GM21723 (cell line): ENCODE measurements at regions not wholly inside any gene's neighbourhood (a gene's known extent, or its start where the extent isn't known, plus 50 kb on each side); places are given as distances from the start of the nearest gene placed in this dataset.

Experiments
- ATAC-seq: cut with Tn5 transposase; IDR thresholded peaks from one replicate; pipeline ENCODE4 v1.9.1; 2021; ENCODE audit warnings: mild to moderate bottlenecking, moderate library complexity; ENCODE audit not compliant: unreplicated experiment

- no peak for ATAC-seq
These were observed 120.1 kb downstream of the RPS12 start for GRCh38 chr6:132934496-132934895.

DNA sequence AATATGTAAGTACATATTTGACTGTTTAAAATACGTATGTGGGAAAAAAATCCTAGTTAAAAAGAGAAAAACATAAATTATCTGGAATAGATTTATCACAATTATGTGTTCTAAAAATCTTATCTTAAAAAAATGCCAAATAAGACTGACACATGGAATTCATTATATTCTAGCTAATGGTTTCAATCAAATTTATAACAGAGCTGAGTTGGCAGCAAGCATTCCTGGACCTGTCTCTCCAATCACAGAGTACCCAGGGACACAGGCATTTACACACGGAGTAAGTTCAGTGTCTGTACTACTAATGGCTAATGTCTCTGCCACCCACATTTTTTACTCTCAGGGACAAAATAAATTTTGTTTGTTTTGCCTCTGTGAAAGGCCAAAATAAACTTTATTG is 122.3 kb downstream of the RPS12 start:
- no peak for ATAC-seq

DNA sequence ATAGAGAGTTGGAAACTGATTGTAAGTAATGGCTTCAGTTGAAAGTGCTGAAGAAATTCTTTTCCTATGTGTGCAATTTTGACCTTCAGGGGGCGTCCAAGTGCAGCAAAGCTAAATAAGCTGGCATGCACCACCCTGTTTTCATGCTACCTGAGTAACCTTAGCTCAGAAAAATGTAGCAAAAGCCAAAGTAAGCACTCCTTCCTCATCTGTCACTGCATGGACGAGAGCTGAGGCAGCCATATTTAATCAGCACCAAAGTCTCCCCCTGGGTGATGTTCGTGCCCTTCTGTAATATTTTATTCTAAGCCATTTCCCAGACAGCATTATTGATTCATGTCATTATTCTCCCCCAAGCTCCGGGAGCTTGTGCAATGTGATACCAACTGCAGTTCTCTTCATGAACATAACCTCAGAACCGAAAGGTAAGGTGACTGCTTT is 123.1 kb downstream of the RPS12 start:
- no peak for ATAC-seq

GRCh38 chr6:132948889-132949288 is 134.5 kb downstream of the RPS12 start:
- ATAC-seq: no peak

DNA sequence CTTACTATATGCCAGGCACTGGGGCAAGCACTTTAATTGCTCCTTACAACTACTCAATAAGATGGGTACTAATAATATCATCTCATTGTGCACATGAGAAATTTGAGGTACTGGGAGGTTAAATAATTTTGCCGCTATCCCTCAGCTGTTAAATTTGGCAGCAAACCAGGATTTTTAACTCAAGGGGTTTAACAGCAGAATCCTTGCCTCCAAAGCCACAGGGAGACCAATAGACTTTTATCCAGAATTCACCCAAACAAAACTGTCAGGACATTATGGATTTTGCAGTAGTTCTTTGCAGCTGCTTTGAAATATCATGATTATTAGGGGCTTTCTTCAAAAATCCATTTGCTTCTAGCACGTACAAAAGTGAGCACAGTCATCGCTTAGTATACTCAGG is 136.2 kb downstream of the RPS12 start:
- no peak for ATAC-seq

- no peak for ATAC-seq
These were observed 137.9 kb downstream of the RPS12 start for GRCh38 chr6:132952031-132952867.

GRCh38 chr6:132952986-132953385 is 138.6 kb downstream of the RPS12 start:
- ATAC-seq: no peak

DNA sequence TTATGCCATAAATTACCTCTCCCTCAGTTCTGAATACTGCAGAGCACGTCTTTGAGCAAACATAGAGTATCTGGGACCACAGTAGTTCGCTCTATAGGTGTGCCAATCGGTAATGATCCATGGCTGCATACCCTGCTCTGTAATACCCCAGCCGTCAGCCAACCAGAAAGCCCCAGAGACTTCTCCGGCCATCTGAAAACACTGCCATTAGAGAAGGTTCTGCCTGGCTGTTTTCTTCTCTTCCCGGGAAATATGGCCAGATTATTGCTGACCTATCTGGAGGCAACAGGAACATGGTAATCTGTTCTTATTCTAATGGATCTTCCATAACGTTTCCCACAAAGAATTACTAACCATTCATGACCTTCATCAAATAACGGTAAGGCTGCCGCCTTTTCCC is 139.9 kb downstream of the RPS12 start:
- no peak for ATAC-seq

- no peak for ATAC-seq
These were observed 140.6 kb downstream of the RPS12 start for GRCh38 chr6:132954936-132955335.

DNA sequence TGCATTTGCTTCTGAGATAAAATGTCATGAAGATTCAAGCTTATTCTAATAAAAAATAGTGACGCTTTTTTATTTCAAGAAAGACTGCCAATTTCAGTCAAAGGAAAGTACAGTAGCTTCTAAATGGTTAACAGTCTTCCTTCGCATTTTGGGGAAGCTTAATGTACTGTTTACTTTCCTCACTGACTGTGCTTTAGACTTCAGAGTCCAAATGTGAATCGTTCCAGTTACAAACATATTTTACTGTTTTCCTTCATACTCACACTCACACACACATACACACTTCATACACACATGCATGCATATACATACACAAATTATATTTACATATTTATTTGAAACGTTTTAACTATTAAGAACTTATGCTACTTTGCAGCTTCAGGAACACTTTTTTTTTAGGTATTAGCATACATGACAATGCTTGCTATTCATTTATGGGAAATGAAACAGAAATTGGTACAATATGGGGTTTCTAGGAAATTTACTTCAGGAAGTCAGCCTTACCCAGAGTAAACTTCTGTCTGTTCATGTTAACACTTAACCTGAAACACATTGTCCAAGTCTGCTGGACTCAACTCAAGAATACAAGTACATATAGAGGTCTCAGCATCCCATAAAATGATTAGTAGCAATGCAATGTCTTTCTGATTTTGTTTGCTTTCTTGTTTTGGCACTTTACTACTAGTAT is 145.4 kb downstream of the RPS12 start:
- no peak for ATAC-seq

GRCh38 chr6:132960720-132961119 is 146.4 kb downstream of the RPS12 start:
- ATAC-seq: no peak

DNA sequence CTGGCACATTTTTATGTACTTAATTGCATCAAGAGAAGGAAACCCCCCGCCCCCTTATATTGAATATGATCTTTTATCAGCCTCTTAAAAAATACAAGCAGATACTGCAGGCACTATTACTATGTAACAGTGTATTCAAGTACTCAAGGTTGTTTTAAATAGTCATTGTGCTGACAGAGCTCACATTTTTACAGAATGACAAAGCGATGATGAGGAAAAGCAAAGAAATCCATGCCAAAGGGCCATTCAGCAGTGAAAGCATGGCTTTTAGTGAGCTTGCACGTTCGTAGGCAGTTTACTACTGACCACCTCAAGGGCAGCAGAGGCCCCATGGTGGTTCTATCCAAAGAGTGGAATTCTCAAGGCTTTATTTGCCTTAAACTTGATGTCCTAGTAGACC is 146.8 kb downstream of the RPS12 start:
- ATAC-seq: no peak

DNA sequence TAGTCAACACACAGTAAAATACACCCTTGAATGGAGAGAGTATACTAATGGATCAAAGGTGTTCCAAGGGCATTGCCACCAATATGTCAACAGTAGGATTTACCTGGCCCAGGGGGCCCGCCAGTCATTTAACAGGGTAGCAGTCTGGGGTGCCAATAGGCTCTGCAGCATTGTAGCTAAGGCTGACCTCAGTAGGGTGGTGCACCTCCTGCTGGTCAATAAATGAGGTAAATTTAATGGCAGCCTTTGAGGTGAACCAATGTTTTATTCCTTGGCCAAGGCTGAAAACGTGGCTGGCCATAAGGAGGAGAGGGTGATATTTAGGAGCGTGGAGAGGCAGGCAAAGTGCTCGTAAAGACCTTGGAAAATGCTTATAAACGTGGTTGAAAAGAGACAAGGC is 147.2 kb downstream of the RPS12 start:
- ATAC-seq: no peak

GRCh38 chr6:132962936-132963868 is 148.8 kb downstream of the RPS12 start:
- peak; percentile 86 for ATAC-seq

DNA sequence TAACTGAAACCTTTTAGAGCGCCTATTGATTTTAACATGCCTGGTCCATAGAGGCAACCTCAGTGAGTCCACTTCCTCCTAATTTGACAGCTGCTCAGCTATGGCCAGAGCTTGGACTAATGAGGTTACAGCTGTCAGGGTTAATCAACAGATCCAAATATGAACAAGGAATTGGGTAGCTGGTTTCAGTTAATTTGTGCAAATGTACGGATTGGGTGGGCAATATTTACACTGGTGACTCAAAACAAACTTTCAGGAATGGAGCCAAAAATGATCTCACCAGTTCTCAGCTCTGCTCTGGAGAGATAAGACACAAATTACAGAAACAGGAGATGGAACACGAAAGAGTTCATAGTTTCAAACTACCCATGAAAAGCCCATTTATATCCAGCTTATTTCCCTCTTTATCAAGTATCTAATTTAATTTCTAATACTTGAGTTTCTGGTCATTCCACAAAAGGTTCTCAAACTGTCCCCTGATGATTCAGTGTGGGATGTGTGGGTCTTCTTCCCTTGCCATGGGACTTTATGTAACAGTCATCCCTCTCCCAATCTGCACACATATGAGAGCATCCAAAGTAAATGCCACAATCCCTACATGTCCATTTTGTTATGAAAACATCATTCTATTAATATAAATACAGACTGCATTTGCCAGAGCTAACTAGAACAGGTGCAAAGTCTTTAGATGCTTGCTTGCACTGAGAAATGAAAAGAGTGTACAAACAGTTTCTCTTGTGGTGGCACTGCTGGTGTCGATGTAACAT is 149.9 kb downstream of the RPS12 start:
- ATAC-seq: no peak

DNA sequence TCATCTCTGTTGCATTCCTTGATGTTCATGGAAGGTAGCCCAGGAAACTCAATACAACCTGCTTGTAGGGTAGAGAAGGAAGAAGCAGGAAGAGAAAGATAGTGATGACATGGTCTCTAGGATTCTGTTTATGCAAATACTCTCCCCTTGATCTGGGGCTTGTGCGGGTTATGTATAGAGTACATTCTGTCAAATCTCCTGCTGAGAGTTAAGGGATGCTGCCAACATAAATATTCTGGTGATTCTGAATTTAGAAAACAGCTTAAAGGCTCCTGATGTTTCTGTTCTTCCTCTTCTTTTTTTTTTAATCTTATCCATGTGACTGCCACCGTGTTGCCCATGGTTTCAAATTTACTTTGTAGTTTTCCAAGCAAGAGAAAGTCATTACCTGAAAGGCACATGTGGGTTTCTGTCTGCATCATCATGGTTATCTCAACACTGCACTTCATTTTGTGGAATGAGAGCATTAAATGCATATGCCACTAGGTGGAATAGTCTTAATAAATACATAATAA is 150.6 kb downstream of the RPS12 start:
- no peak for ATAC-seq

DNA sequence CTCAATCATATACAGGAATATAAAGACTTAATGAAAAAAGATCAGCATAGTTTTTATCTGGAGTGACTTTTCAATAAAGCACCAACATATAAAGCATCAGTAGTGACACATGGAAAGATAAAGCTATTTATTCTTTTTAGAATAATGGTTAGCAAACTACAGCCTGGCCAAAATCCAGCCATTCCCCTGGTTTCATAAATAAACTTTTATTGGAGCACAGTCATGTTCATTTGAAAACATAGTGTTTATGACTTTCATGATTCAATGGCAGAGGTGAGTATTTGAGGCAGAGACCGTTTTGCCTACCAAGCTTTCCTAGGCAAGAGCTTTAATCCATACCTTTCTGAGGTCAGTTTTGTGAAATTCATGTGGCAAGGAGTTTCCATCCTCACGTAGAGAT is 153.5 kb downstream of the RPS12 start:
- no peak for ATAC-seq

DNA sequence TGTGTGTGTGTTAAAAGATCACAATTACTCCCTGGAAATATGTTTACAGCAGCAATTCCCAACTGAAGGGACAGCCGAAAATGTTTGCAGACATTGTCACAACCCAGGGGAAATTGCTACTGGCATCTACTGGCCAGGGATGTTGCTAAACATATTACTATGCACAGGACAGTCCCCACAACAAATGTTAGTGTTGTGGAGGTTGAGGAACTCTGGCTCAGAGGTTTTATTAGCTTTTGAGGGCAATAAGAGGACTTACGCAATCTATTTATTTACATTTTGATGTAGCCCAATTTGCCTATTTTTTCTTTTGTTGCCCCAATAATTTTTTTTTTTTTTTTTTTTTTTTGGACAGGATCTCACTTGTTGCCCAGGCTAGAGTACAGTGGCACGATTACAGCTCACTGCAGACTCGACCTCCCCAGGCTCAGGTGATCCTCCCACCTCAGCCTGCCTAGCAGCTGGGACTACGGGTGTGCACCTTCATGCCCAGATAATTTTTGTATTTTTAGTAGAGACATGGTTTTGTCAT is 154.1 kb downstream of the RPS12 start:
- ATAC-seq: no peak

GRCh38 chr6:132969196-132969595 is 154.8 kb downstream of the RPS12 start:
- no peak for ATAC-seq

DNA sequence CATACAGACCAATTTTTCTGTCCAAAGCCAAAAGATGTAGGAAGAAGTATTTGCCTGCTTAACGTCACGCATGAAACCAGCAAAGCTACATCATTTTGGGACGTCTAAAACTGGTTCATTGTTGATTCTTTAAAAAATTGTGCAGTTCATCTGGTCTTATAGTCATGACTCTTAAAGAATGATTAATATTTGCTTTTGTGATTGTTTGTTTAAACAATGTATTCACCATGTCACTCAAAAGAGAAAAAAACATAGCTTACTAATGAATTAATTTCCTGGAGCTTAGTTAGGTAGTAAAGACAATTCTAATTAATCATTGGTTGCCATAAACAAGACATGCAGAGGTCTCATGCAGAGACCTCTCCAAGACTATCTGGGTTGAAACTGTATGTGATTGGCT is 157.3 kb downstream of the RPS12 start:
- ATAC-seq: no peak
